ENCODE measurements at regions not wholly inside any gene's neighbourhood (a gene's known extent, or its start where the extent isn't known, plus 50 kb on each side); places are given as distances from the start of the nearest gene placed in this dataset.

- DNase-seq: peak; percentile 57
Measured at GRCh38 chr6:113734982-113735381, 122.2 kb upstream of the MARCKS start.

- DNase-seq: no peak
Measured at GRCh38 chr6:113735491-113735890, 121.7 kb upstream of the MARCKS start.

- DNase-seq: no peak
Measured at GRCh38 chr6:113736978-113737377, 120.2 kb upstream of the MARCKS start.

- DNase-seq: no peak
Measured at GRCh38 chr6:113739041-113739655, 118.0 kb upstream of the MARCKS start.

- no peak for DNase-seq
Measured at GRCh38 chr6:113741651-113742050, 115.5 kb upstream of the MARCKS start.

GRCh38 chr6:113742342-113742741 is 114.8 kb upstream of the MARCKS start:
- DNase-seq: no peak

- no peak for DNase-seq
Measured at GRCh38 chr6:113744861-113745260, 112.3 kb upstream of the MARCKS start.

GRCh38 chr6:113750151-113750855 is 106.8 kb upstream of the MARCKS start:
- DNase-seq: no peak

- no peak for DNase-seq
Measured at GRCh38 chr6:113754291-113754690, 102.9 kb upstream of the MARCKS start.

- DNase-seq: no peak
Measured at GRCh38 chr6:113755449-113756289, 101.5 kb upstream of the MARCKS start.

- DNase-seq: no peak
Measured at GRCh38 chr6:113756290-113756665, 100.9 kb upstream of the MARCKS start.

GRCh38 chr6:113758214-113758613 is 98.9 kb upstream of the MARCKS start:
- DNase-seq: no peak

- DNase-seq: no peak
Measured at GRCh38 chr6:113758826-113759574, 98.1 kb upstream of the MARCKS start.

- DNase-seq: peak; percentile 55
Measured at GRCh38 chr6:113762641-113763040, 94.5 kb upstream of the MARCKS start.

GRCh38 chr6:113763311-113763766 is 93.8 kb upstream of the MARCKS start:
- no peak for DNase-seq

- DNase-seq: peak; percentile 54
Measured at GRCh38 chr6:113763876-113764275, 93.3 kb upstream of the MARCKS start.

- DNase-seq: no peak
Measured at GRCh38 chr6:113765909-113766308, 91.2 kb upstream of the MARCKS start.

GRCh38 chr6:113767985-113768384 is 89.2 kb upstream of the MARCKS start:
- no peak for DNase-seq

- no peak for DNase-seq
Measured at GRCh38 chr6:113772961-113773360, 84.2 kb upstream of the MARCKS start.

- peak; percentile 89 for DNase-seq
Measured at GRCh38 chr6:113774127-113774825, 82.9 kb upstream of the MARCKS start.

GRCh38 chr6:113776998-113777397 is 80.1 kb upstream of the MARCKS start:
- no peak for DNase-seq

GRCh38 chr6:113777601-113778000 is 79.5 kb upstream of the MARCKS start:
- no peak for DNase-seq

Data from fibroblast of skin of abdomen (primary cell).